CD4-positive, alpha-beta T cell treated with Interferon gamma for 1 hour (primary cell): ENCODE measurements at regions not wholly inside any gene's neighbourhood (a gene's known extent, or its start where the extent isn't known, plus 50 kb on each side); places are given as distances from the start of the nearest gene placed in this dataset.
"Not testable (repeated sequence)": the region's sequence is repeated elsewhere in the genome, so short reads cannot be mapped to it uniquely, and the experiment has no call there.

Experiments used
- DNase-seq: peaks from one replicate; pipeline ENCODE4 v3.0.0-alpha.2; 2020

GRCh38 chr2:193482557-193482956 lies 1287.8 kb upstream of the TMEFF2 start:
- no peak for DNase-seq

DNA sequence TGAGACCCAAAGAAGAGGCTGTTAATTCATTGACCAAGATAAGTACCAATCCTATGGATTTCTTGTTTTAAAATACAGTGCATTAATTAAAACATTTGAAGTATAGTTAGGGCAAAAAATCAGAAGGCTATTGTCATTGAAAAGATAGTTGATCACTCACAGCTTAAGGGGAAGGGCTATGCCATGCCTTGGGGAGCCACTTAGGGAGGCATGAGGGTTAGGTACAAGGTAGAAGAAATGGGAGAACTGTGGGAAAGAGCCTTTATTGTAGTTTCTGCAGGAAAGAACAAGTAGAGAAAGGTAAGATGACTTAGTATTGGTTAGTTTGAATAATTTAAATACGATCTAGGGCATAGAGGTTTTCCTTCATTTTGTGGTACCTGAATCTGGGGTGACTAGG lies 1285.5 kb upstream of the TMEFF2 start:
- no peak for DNase-seq

GRCh38 chr2:193476171-193476800 lies 1281.6 kb upstream of the TMEFF2 start:
- no peak for DNase-seq

- DNase-seq: no peak
Measured at GRCh38 chr2:193475038-193475437, 1280.3 kb upstream of the TMEFF2 start.

DNA sequence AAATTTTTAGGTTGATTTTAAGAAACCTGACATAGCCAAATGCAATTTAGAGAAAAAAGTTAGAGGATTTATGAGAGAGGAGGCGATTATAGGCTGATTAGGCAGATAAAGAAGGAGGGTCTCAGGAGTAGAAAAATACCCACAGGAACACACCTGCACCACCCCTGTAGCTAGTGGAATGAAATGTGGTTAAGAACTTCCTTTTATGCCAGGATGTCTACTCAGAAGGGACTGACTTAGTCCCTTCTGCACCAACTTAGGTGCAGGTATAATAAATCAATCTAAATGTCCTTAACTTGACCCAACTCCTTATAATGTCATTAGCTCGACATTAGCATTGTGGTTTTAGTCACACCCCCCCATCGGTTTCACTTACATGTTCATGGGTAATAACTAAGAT lies 1274.5 kb upstream of the TMEFF2 start:
- DNase-seq: no peak

- no peak for DNase-seq
Measured at GRCh38 chr2:193467276-193467987, 1272.7 kb upstream of the TMEFF2 start.

DNA sequence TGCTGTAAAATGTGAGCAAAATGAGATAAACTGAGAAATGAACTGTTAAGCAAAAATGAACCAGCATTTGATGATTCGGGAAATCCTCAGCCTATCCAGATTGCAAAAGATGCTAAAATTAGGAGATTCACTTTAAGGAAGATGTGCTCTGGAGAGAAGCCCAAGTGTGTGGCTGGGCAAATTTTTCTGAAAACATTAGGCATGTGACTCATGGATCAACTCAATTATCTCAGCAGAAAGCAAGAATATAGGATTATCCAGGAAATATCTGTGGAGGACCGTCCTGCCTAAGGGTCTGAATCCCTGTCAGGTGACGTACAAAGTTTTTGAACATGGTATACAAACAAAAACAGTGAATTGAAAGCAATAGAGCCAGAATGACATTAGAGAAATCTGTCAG lies 1268.3 kb upstream of the TMEFF2 start:
- DNase-seq: no peak

- DNase-seq: no peak
Measured at GRCh38 chr2:193462411-193462810, 1267.7 kb upstream of the TMEFF2 start.

GRCh38 chr2:193461431-193461934 lies 1266.8 kb upstream of the TMEFF2 start:
- DNase-seq: no peak

DNA sequence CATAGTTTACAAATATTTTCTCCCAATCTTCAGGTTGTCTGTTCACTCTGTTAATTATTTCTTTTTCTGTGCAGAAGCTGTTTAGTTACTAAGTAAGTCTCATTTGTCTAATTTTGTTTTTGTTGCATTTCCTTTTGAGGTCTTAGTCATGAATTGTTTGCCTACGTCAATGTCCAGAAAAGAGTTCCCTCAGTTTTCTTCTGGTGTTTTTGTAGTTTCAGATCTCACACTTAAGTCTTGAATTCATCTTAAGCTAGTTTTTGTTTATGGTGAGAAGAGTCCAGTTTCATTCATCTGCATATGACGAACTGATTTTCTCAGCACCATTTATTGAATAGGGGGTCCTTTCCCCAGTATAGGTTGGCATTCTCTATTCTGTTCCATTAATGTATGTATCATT lies 1252.2 kb upstream of the TMEFF2 start:
- DNase-seq: no peak

DNA sequence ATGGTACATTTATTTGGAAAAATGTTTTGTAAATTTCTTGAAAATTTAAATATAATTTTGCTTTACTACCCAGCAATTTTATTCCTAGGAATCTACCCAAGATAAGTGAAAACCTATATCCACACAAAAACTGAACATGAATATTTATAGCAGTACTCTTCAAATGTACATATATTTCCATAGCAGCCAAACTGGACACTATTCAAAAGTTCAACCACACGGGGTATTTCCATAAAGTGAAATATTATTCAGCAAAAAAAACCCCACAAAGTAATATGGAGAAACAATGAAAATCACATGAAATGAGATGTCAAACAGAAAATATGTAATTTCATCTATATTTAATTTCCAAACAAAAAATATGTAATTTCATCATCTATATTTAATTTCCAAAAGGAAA lies 1247.6 kb upstream of the TMEFF2 start:
- DNase-seq: no peak

GRCh38 chr2:193428336-193428818 lies 1233.6 kb upstream of the TMEFF2 start:
- no peak for DNase-seq

- DNase-seq: not testable (repeated sequence)
Measured at GRCh38 chr2:193412368-193412767, 1217.6 kb upstream of the TMEFF2 start.

GRCh38 chr2:193409951-193410350 lies 1215.2 kb upstream of the TMEFF2 start:
- DNase-seq: no peak

- no peak for DNase-seq
Measured at GRCh38 chr2:193382583-193382982, 1187.8 kb upstream of the TMEFF2 start.

DNA sequence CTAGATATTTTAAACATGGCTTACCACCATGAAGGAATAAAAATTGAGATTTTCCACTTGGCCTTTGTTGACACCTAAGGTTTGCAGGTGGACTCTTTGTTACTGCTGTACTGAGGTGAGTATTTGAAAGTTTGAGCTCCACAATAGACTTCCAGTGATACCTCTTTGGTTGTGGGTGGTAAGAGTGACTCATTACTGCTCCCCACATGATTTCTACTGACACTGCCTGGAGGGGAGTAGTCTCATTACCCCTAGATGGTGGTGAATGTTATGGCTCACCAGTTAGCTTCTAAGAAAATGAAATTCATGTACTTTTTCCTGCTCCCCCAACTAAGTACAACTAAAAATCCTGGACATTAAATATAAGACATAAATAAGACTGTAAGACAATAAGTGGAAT lies 1183.1 kb upstream of the TMEFF2 start:
- no peak for DNase-seq

DNA sequence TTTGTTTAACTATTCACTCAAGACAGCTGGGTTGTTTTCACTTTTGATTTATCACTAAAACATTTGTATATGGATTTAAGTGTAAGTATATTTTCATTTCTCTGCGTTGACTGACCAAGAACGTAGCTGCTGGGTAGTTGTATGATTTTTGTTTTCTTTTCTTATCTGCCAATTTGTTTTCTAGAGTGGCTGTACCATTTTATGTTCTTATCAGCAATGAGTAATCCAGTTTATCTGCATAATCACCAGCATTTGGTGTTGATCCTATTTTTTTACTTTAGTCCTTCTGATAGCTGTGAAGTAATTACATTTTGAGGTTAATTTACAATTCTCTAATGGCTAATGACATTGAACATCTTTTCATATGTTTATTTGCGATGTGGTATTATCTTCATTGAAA lies 1178.4 kb upstream of the TMEFF2 start:
- no peak for DNase-seq

- no peak for DNase-seq
Measured at GRCh38 chr2:193371200-193371599, 1176.5 kb upstream of the TMEFF2 start.

GRCh38 chr2:193368615-193369014 lies 1173.9 kb upstream of the TMEFF2 start:
- DNase-seq: no peak

GRCh38 chr2:193357508-193357907 lies 1162.8 kb upstream of the TMEFF2 start:
- DNase-seq: no peak

DNA sequence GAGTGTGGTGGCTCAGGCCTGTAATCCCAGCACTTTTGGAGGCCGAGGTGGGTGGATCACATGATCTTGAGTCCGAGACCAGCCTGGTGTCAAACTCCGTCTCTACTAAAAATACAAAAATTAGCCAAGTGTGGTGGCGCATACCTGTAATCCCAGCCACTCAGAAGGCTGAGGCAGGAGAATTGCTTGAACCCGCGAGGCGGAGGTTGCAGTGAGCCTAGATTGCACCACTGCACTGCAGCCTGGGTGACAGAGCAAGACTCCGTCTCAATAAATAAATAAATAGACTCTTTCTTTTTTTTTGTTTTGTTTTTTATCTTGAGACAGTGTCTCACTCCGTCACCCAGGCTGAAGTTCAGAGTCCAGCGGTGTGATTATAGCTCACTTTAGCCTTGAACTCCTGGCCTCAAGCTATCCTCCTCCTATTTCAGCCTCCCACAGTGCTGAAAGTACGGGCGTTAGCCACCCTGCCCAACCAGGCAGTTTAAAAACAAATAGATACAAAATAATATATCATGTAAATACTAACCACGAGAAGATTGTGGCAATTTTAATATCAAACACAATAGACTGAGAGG lies 1158.0 kb upstream of the TMEFF2 start:
- not testable (repeated sequence) for DNase-seq

DNA sequence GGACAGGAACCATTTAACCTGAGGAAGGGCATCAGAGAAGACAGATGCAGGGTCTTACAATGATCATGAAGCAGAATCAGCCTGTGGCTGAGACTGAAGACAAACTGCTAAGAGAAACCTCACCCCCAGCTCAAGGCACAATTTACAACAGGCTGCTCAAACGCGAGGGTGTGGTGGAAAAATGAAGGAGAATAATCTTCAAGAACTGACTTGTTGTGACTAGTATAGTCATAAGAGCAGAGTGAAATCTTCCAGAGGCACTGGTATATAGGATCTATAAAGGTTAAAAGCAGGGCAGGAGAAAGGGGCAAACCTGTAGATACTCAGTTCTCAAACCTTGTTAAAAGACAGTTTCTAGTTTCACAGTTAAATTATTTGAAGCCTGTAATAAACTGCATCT lies 1155.8 kb upstream of the TMEFF2 start:
- DNase-seq: no peak

- no peak for DNase-seq
Measured at GRCh38 chr2:193349642-193350041, 1154.9 kb upstream of the TMEFF2 start.

GRCh38 chr2:193348055-193348454 lies 1153.3 kb upstream of the TMEFF2 start:
- DNase-seq: no peak
